Endodermal cell (in vitro differentiated cells): ENCODE measurements at regions not wholly inside any gene's neighbourhood (a gene's known extent, or its start where the extent isn't known, plus 50 kb on each side); places are given as distances from the start of the nearest gene placed in this dataset.
"Not testable (repeated sequence)": the region's sequence is repeated elsewhere in the genome, so short reads cannot be mapped to it uniquely, and the experiment has no call there.

ENCODE experiments used
- DNase-seq: peaks from one replicate; pipeline ENCODE4 v3.0.0-alpha.2; 2017
- H3K27ac ChIP-seq: 2 replicates; pipeline ENCODE4 v1.5.1; 2013; ENCODE audit warnings: mild to moderate bottlenecking, low read depth, low read length, moderate library complexity
- H3K27me3 ChIP-seq: 2 replicates; pipeline ENCODE4 v1.6.1; 2013; ENCODE audit warnings: mild to moderate bottlenecking, low read length, moderate library complexity; ENCODE audit not compliant: insufficient read depth, control insufficient read depth, poor library complexity, severe bottlenecking
- H3K36me3 ChIP-seq: 2 replicates; pipeline ENCODE4 v1.7.0; 2013; ENCODE audit warnings: mild to moderate bottlenecking, low read length, moderate library complexity; ENCODE audit not compliant: control insufficient read depth, insufficient read depth
- H3K4me1 ChIP-seq: one replicate; pipeline ENCODE4 v1.7.0; 2013; ENCODE audit warnings: low read length; ENCODE audit not compliant: control insufficient read depth, insufficient read depth
- H3K4me3 ChIP-seq: 2 replicates; pipeline ENCODE4 v1.5.1; 2013; ENCODE audit warnings: mild to moderate bottlenecking, low read length, moderate library complexity
- H3K9ac ChIP-seq: 2 replicates; pipeline ENCODE4 v1.6.1; 2013; ENCODE audit warnings: mild to moderate bottlenecking, low read length, moderate library complexity; ENCODE audit not compliant: poor library complexity, severe bottlenecking; ENCODE audit errors: extremely low read depth
- H3K9me3 ChIP-seq: 2 replicates; pipeline ENCODE4 v1.6.1; 2013; ENCODE audit warnings: mild to moderate bottlenecking, low read length, moderate library complexity; ENCODE audit not compliant: control insufficient read depth
- H3K27ac Mint-ChIP-seq: 2 replicates; pipeline ENCODE4 v1.8.0; 2020; ENCODE audit warnings: mixed read lengths
- H3K27me3 Mint-ChIP-seq: 2 replicates; pipeline ENCODE4 v1.8.0; 2021; ENCODE audit warnings: mild to moderate bottlenecking, mixed read lengths; ENCODE audit not compliant: insufficient read depth
- H3K36me3 Mint-ChIP-seq: 2 replicates; pipeline ENCODE4 v1.8.0; 2020; ENCODE audit warnings: low read depth, mixed read lengths
- H3K4me1 Mint-ChIP-seq: 2 replicates; pipeline ENCODE4 v1.8.0; 2020; ENCODE audit warnings: mixed read lengths
- H3K4me3 Mint-ChIP-seq: 2 replicates; pipeline ENCODE4 v1.8.0; 2020; ENCODE audit warnings: mild to moderate bottlenecking, moderate library complexity, mixed read lengths
- H3K9me3 Mint-ChIP-seq: 2 replicates; pipeline ENCODE4 v1.8.0; 2020; ENCODE audit warnings: mild to moderate bottlenecking, mixed read lengths
- CTCF ChIP-seq: fragments of 200-600 bp; sonication (generic); conservative IDR thresholded peaks from 2 replicates; pipeline ENCODE4 v1.5.0; 2021; ENCODE audit warnings: antibody characterized with exemption, mild to moderate bottlenecking
- WGBS, 2 experiments: methylation state at CpG; one replicate each; pipeline versions ENCODE4 v1.1.5 to v1.1.7; 2013; ENCODE audit warnings: missing lambda C conversion rate in 2 of 2, mixed read lengths in 1 of 2; ENCODE audit not compliant: insufficient coverage in 1 of 2, insufficient read length in 1 of 2; 5-methylcytosine and 5-hydroxymethylcytosine counted together

GRCh38 chr3:62951037-62951613 lies 75.9 kb upstream of the CADPS start:
- DNase-seq, result peak; percentile 90
- H3K27ac Mint-ChIP-seq, result no peak overlapping the region
- no peaks in the 10 kb centered on the region for H3K9me3 ChIP-seq
- H3K4me3 Mint-ChIP-seq, result peak overlapping the region; percentile 39
- no peaks in the 10 kb centered on the region for H3K36me3 ChIP-seq
- H3K27me3 ChIP-seq, result peaks cover 7% of the 10 kb centered on the region
- no peak overlapping the region for H3K4me3 ChIP-seq
- H3K9ac ChIP-seq, result no peak overlapping the region
- 78 to 80% methylated on average over 1 to 4 of the region's 4 CpGs for WGBS, 2 experiments
- peaks cover 17% of the 10 kb centered on the region for H3K27me3 Mint-ChIP-seq
- peaks cover 7% of the 10 kb centered on the region for H3K9me3 Mint-ChIP-seq
- no peak overlapping the region for H3K27ac ChIP-seq
- peaks cover 53% of the 10 kb centered on the region for H3K4me1 Mint-ChIP-seq
- peaks cover 10% of the 10 kb centered on the region for H3K36me3 Mint-ChIP-seq
- peaks cover 13% of the 10 kb centered on the region for H3K4me1 ChIP-seq
- no peak for TF ChIP-seq CTCF

- not testable (repeated sequence) for H3K36me3 Mint-ChIP-seq, H3K27me3 ChIP-seq, H3K9ac ChIP-seq, H3K36me3 ChIP-seq, H3K9me3 Mint-ChIP-seq, H3K4me3 ChIP-seq, H3K27ac Mint-ChIP-seq, H3K4me3 Mint-ChIP-seq, DNase-seq, H3K27ac ChIP-seq, H3K9me3 ChIP-seq
- peaks cover 16% of the 10 kb centered on the region for H3K4me1 ChIP-seq
- Mint-ChIP-seq H3K4me1 (peaks cover 55% of the 10 kb centered on the region), H3K27me3 (peaks cover 17% of the 10 kb centered on the region)
Observed at GRCh38 chr3:62951880-62952279, 76.7 kb upstream of the CADPS start.

DNA sequence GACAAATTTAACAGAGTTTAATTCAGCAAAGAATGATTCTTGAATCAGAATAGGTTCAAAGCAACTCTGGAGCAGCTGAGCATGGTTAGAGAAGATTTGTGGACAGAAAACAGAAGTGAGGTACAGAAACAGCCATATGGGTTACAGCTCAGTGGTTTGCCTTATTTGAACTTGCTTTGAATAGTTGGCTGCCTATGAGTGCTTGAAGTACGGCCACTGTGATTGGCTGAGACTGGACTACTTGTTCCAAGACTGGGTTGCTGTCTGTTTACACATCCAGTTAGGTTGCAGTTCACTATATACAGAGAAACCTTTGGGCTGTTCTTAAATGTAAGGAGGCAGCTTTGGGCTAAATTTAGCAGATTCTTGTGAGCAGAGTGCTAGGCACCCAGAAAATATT lies 79.4 kb upstream of the CADPS start:
- H3K9me3 ChIP-seq, result no peaks in the 10 kb centered on the region
- Mint-ChIP-seq H3K36me3 (peaks cover 10% of the 10 kb centered on the region), H3K4me1 (peaks cover 50% of the 10 kb centered on the region), H3K27me3 (peaks cover 19% of the 10 kb centered on the region), H3K4me3 (peak overlapping the region; percentile 26), H3K27ac (no peak overlapping the region), H3K9me3 (peaks cover 7% of the 10 kb centered on the region)
- peak overlapping the region; percentile 65 for H3K4me3 ChIP-seq
- no peaks in the 10 kb centered on the region for H3K36me3 ChIP-seq
- no peak overlapping the region for H3K9ac ChIP-seq
- peaks cover 7% of the 10 kb centered on the region for H3K27me3 ChIP-seq
- peaks cover 21% of the 10 kb centered on the region for H3K4me1 ChIP-seq
- WGBS, 2 experiments, result 83 to 86% methylated on average over 1 of the region's 1 CpG
- TF ChIP-seq CTCF, result no peak
- no peak overlapping the region for H3K27ac ChIP-seq
- no peak for DNase-seq

GRCh38 chr3:62955126-62955525 lies 79.9 kb upstream of the CADPS start:
- Mint-ChIP-seq H3K4me3 (peak overlapping the region; percentile 26), H3K9me3 (peaks cover 7% of the 10 kb centered on the region), H3K4me1 (peaks cover 48% of the 10 kb centered on the region), H3K36me3 (peaks cover 10% of the 10 kb centered on the region), H3K27me3 (peaks cover 19% of the 10 kb centered on the region), H3K27ac (peak overlapping the region; percentile 48)
- Histone ChIP-seq H3K27me3 (peaks cover 7% of the 10 kb centered on the region), H3K9me3 (no peaks in the 10 kb centered on the region), H3K36me3 (no peaks in the 10 kb centered on the region), H3K27ac (no peak overlapping the region), H3K4me3 (peak overlapping the region; percentile 65), H3K9ac (no peak overlapping the region), H3K4me1 (peaks cover 21% of the 10 kb centered on the region)
- TF ChIP-seq CTCF, result no peak
- WGBS, 2 experiments, result 48 to 72% methylated on average over 3 of the region's 4 CpGs
- peak; percentile 87 for DNase-seq
